Heart left ventricle (tissue), 13 donors: ENCODE measurements at regions not wholly inside any gene's neighbourhood (a gene's known extent, or its start where the extent isn't known, plus 50 kb on each side); places are given as distances from the start of the nearest gene placed in this dataset.

Experiments used
- CTCF ChIP-seq, 12 donors: fragments of 200-600 bp; sonication (generic) in 4 of 12; IDR thresholded peaks; one replicate each; pipeline versions ENCODE4 v1.5.0 to v1.8.0; 2018 to 2022; ENCODE audit warnings: antibody characterized with exemption in 12 of 12, mild to moderate bottlenecking in 5 of 12
- POLR2A ChIP-seq, 2 donors: fragments of 450-650 bp; IDR thresholded peaks; one replicate each; pipeline ENCODE4 v1.6.1; 2017; ENCODE audit warnings: antibody characterized with exemption in 2 of 2, mild to moderate bottlenecking in 2 of 2, moderate library complexity in 2 of 2
- donor health status: ischemic (EF 13 %, LVEDD 7.1; RV severe dilation, severe dysfunction).
- donor health status: DM: no; HTN: yes; CAD: no.
- donor health status: DM: no; HTN: no; CAD: no.
- donor health status: ischemic (EF 25% LVEDD 6.9; RV normal size, moderate dysfunction).
- donor health status: ischemic (EF 25% LVEDD 5.7; RV mildly dilated, moderate dysfunction).
- donor health status: ischemic (EF 35%, LVEDD 5.7; RV mildly dilated, moderate dysfunction).
- donor health status: nonischemic (EF 11% LVEDD 7.7; RV severe dilation, severe dysfunction).
- donor health status: DM: yes; HTN: yes; CAD: no.
- donor health status: PGD.
- donor health status: ischemic (EF 29% LVEDD 5.4; RV normal size, mild dysfunction).
- donor health status: nonischemic (EF 23%, LVEDD 6.1; RV moderate dilation, normal function).

GRCh38 chr15:55118344-55118870 lies 78.3 kb downstream of the RSL24D1 start:
- TF ChIP-seq CTCF (IDR thresholded peaks at IDR 0.05): no peak
- no peak for TF ChIP-seq POLR2A (IDR thresholded peaks at IDR 0.05)
